ENCODE measurements at regions not wholly inside any gene's neighbourhood (a gene's known extent, or its start where the extent isn't known, plus 50 kb on each side); places are given as distances from the start of the nearest gene placed in this dataset.

GRCh38 chr1:243902100-243902499 lies 52.1 kb upstream of the AKT3 start:
- no peaks in the 10 kb centered on the region for H3K36me3 ChIP-seq (ENCODE audit: control insufficient read depth in 4 of 4, insufficient read depth in 4 of 4, low read length in 3 of 4)
- WGBS (ENCODE audit: insufficient coverage): no CpG with 5 or more reads among the region's 2 CpGs
- H3K27me3 ChIP-seq (replicated peaks in 2 of 5; ENCODE audit: control insufficient read depth in 4 of 5, insufficient read depth in 5 of 5, low read length in 4 of 5): no peaks in the 10 kb centered on the region
- CTCF ChIA-PET: no interaction called here
- POLR2A ChIA-PET: no interaction called here
- H3K4me3 ChIP-seq (ENCODE audit: control insufficient read depth in 1 of 7, extremely low read depth in 1 of 7, insufficient read depth in 4 of 7, low read depth in 2 of 7, low read length in 6 of 7): no peak overlapping the region
- DNase-seq: no peak
- H3K4me1 ChIP-seq (ENCODE audit: control extremely low read depth in 1 of 4, control insufficient read depth in 4 of 4, insufficient read depth in 4 of 4, low read length in 3 of 4): no peaks in the 10 kb centered on the region
- H3K27ac ChIP-seq (ENCODE audit: insufficient read depth in 1 of 2, low read depth in 1 of 2, low read length in 2 of 2, poor library complexity in 1 of 2, severe bottlenecking in 2 of 2): no peak overlapping the region
- H3K9me3 ChIP-seq (ENCODE audit: control extremely low read depth in 1 of 5, control insufficient read depth in 4 of 5, insufficient read depth in 2 of 5, low read depth in 1 of 5, low read length in 4 of 5): no peaks in the 10 kb centered on the region
